HCT116 (cell line): ENCODE measurements at regions not wholly inside any gene's neighbourhood (a gene's known extent, or its start where the extent isn't known, plus 50 kb on each side); places are given as distances from the start of the nearest gene placed in this dataset.
A peak's percentile ranks its signal among the peaks of the same experiment; 100 is the strongest.

Experiments used
- ATAC-seq: fragments of 200-7000 bp; cut with Tn5 transposase; 2 replicates; pipeline ENCODE4 v1.9.1; 2020; ENCODE audit warnings: mild to moderate bottlenecking, moderate library complexity
- BruUV-seq: library from RNA; stranded (reverse); fragments of 400-500 nt; replicated peaks from 2 replicates; lab custom pipeline; 2021; lab: Mats Ljungman, UMichigan
- CTCF ChIA-PET: fragments of 300-600 bp; sonication (Branson Sonifier 250); formaldehyde crosslinking; loops from one replicate; lab custom pipeline; 2021; ENCODE audit warnings: antibody characterized with exemption; lab: Charles Lee
- POLR2A ChIA-PET: fragments of 300-600, 350-600 bp; sonication (Branson Sonifier 250); formaldehyde crosslinking; loops from one replicate; lab custom pipeline; 2021; ENCODE audit warnings: antibody characterized with exemption; lab: Charles Lee
- RAD21 ChIA-PET, 2 experiments: fragments of 300-600 bp; sonication (Branson Sonifier 250); formaldehyde crosslinking; loops; one replicate each; lab custom pipeline; 2023; ENCODE audit warnings: low total read pairs in 2 of 2; ENCODE audit not compliant: uncharacterized antibody in 2 of 2, unreplicated experiment in 2 of 2, low non-redundant PET in 1 of 2; lab: Charles Lee
- DNase-seq: peaks from one replicate; pipeline ENCODE4 v3.0.0-alpha.2; 2010; ENCODE audit warnings: low read depth, low spot score
- H2AFZ ChIP-seq: fragments of 200-600 bp; shearing (Covaris generic), sonication (generic); 2 replicates; pipeline ENCODE4 v1.6.1; 2017; ENCODE audit warnings: low read depth, mixed run types, mixed read lengths, antibody characterized with exemption, low read length; ENCODE audit not compliant: poor library complexity, severe bottlenecking
- H3K27ac ChIP-seq: 2 replicates; pipeline ENCODE4 v1.5.1; 2012; ENCODE audit warnings: low read depth, low read length
- H3K27me3 ChIP-seq: fragments of 200-600 bp; sonication (generic); 2 replicates; pipeline ENCODE4 v1.6.1; 2016; ENCODE audit warnings: mixed run types, low read length, mixed read lengths; ENCODE audit not compliant: insufficient read depth
- H3K36me3 ChIP-seq, 2 experiments: fragments of 200-500 bp in 1 of 2; fragments of 200-600 bp in 1 of 2; sonication (Bioruptor generic) in 1 of 2; sonication (generic) in 1 of 2; 2 replicates each; pipeline versions ENCODE4 v1.5.1 to v1.6.1; 2014 to 2016; ENCODE audit warnings: low read length in 2 of 2, inconsistent platforms in 1 of 2, mixed read lengths in 1 of 2, mixed run types in 1 of 2; ENCODE audit not compliant: insufficient read depth in 2 of 2, control insufficient read depth in 1 of 2
- H3K4me1 ChIP-seq, 2 experiments: fragments of 200-600 bp in 1 of 2; sonication (generic) in 1 of 2; 2 replicates each; pipeline versions ENCODE4 v1.5.1 to v1.6.1; 2012 to 2017; ENCODE audit warnings: low read length in 2 of 2, inconsistent platforms in 1 of 2, mild to moderate bottlenecking in 1 of 2, mixed read lengths in 1 of 2, mixed run types in 1 of 2, moderate library complexity in 1 of 2; ENCODE audit not compliant: insufficient read depth in 2 of 2, control insufficient read depth in 1 of 2
- H3K4me2 ChIP-seq: fragments of 200-600 bp; sonication (generic); 2 replicates; pipeline ENCODE4 v1.6.1; 2017; ENCODE audit warnings: mixed run types, low read length, mixed read lengths
- H3K4me3 ChIP-seq, 2 experiments: fragments of 200-600 bp in 1 of 2; sonication (generic) in 1 of 2; replicated peaks in 1 of 2; 2 replicates each; pipeline ENCODE4 v1.5.1; 2011 to 2016; ENCODE audit warnings: low read length in 2 of 2, control low read depth in 1 of 2, low read depth in 1 of 2, mild to moderate bottlenecking in 1 of 2, mixed read lengths in 1 of 2, mixed run types in 1 of 2
- H3K79me2 ChIP-seq: fragments of 200-600 bp; sonication (generic); 2 replicates; pipeline ENCODE4 v1.6.1; 2017; ENCODE audit warnings: mild to moderate bottlenecking, mixed run types, low read length, moderate library complexity, mixed read lengths; ENCODE audit not compliant: insufficient read depth
- H3K9ac ChIP-seq: fragments of 200-600 bp; sonication (generic); 2 replicates; pipeline ENCODE4 v1.6.1; 2016; ENCODE audit warnings: low read length, mixed read lengths
- H3K9me2 ChIP-seq: fragments of 200-600 bp; sonication (generic), shearing (Covaris generic); 2 replicates; pipeline ENCODE4 v1.6.1; 2017; ENCODE audit warnings: mixed run types, mild to moderate bottlenecking, moderate library complexity; ENCODE audit not compliant: insufficient read depth
- H3K9me3 ChIP-seq, 2 experiments: fragments of 200-500 bp in 1 of 2; fragments of 200-600 bp in 1 of 2; sonication (Bioruptor generic) in 1 of 2; sonication (generic) in 1 of 2; 2 replicates each; pipeline ENCODE4 v1.6.1; 2014 to 2017; ENCODE audit warnings: low read length in 2 of 2, mixed read lengths in 2 of 2, inconsistent platforms in 1 of 2, low read depth in 1 of 2, mild to moderate bottlenecking in 1 of 2, mixed run types in 1 of 2, moderate library complexity in 1 of 2; ENCODE audit not compliant: control insufficient read depth in 1 of 2, insufficient read depth in 1 of 2
- H4K20me1 ChIP-seq: fragments of 200-600 bp; sonication (generic), shearing (Covaris generic); 2 replicates; pipeline ENCODE4 v1.6.1; 2017; ENCODE audit warnings: mixed run types, mild to moderate bottlenecking, moderate library complexity; ENCODE audit not compliant: insufficient read depth
- ATF3 ChIP-seq: IDR thresholded peaks from 2 replicates; pipeline ENCODE4 v1.6.1; 2012
- CBX3 ChIP-seq: IDR thresholded peaks from 2 replicates; pipeline ENCODE4 v1.6.1; 2012; ENCODE audit warnings: low read depth
- CTCF ChIP-seq, 3 experiments: fragments of 200-600 bp in 1 of 3; sonication (generic) in 1 of 3; IDR thresholded peaks in 2 of 3; conservative IDR thresholded peaks in 1 of 3; 2 replicates each; pipeline ENCODE4 v1.5.1; 2012 to 2017; ENCODE audit warnings: low read depth in 2 of 3, low read length in 2 of 3, antibody characterized with exemption in 1 of 3, borderline replicate concordance in 1 of 3, control low read depth in 1 of 3, mild to moderate bottlenecking in 1 of 3, mixed read lengths in 1 of 3, mixed run types in 1 of 3, moderate library complexity in 1 of 3; ENCODE audit not compliant: insufficient read depth in 1 of 3
- EGR1 ChIP-seq: IDR thresholded peaks from 2 replicates; pipeline ENCODE4 v1.6.1; 2012; ENCODE audit warnings: low read depth
- ELF1 ChIP-seq: IDR thresholded peaks from 2 replicates; pipeline ENCODE4 v1.6.1; 2012; ENCODE audit warnings: low read depth, borderline replicate concordance
- EZH2phosphoT487 ChIP-seq: fragments of 200-600 bp; IDR thresholded peaks from 2 replicates; pipeline ENCODE4 v1.6.1; 2018; ENCODE audit warnings: antibody characterized with exemption, borderline replicate concordance
- FOSL1 ChIP-seq: IDR thresholded peaks from 2 replicates; pipeline ENCODE4 v1.6.1; 2012; ENCODE audit warnings: low read depth
- JUND ChIP-seq: IDR thresholded peaks from 2 replicates; pipeline ENCODE4 v1.6.1; 2012
- REST ChIP-seq: IDR thresholded peaks from 2 replicates; pipeline ENCODE4 v1.6.1; 2012; ENCODE audit warnings: low read depth
- SIN3A ChIP-seq: IDR thresholded peaks from 2 replicates; pipeline ENCODE4 v1.6.1; 2012; ENCODE audit warnings: low read depth
- SP1 ChIP-seq: IDR thresholded peaks from 2 replicates; pipeline ENCODE4 v1.6.1; 2012; ENCODE audit warnings: low read depth
- SRF ChIP-seq: IDR thresholded peaks from 2 replicates; pipeline ENCODE4 v1.6.1; 2012; ENCODE audit warnings: low read depth
- TCF7L2 ChIP-seq: IDR thresholded peaks from 2 replicates; pipeline ENCODE4 v1.7.0; 2011; ENCODE audit warnings: borderline replicate concordance, inconsistent platforms; ENCODE audit not compliant: insufficient read depth, insufficient read length; ENCODE audit errors: extremely low read depth
- ZBTB33 ChIP-seq: IDR thresholded peaks from 2 replicates; pipeline ENCODE4 v1.6.1; 2011; ENCODE audit warnings: mild to moderate bottlenecking, low read length, moderate library complexity; ENCODE audit not compliant: insufficient replicate concordance; ENCODE audit errors: extremely low read depth
- ZNF274 ChIP-seq: fragments of 200-500 bp; sonication (Bioruptor generic); IDR thresholded peaks from 2 replicates; pipeline ENCODE4 v1.6.1; 2014; ENCODE audit warnings: mild to moderate bottlenecking, low read depth, low read length, inconsistent platforms
- intact Hi-C: fragments of 100-400 bp; cut with micrococcal nuclease; formaldehyde crosslinking; loops from 2 replicates; pipeline ENCODE4 v1.10.0; 2022

GRCh38 chrX:40931921-40932320 lies 153.3 kb upstream of the USP9X start:
- Histone ChIP-seq H3K4me3 (no peak overlapping the region), H3K4me2 (no peak overlapping the region), H4K20me1 (no peaks in the 10 kb centered on the region), H3K79me2 (no peaks in the 10 kb centered on the region), H2AFZ (no peak overlapping the region), H3K4me1 (no peaks in the 10 kb centered on the region), H3K9me3 (no peaks in the 10 kb centered on the region), H3K36me3 (no peaks in the 10 kb centered on the region), H3K27ac (no peak overlapping the region), H3K9me2 (no peaks in the 10 kb centered on the region), H3K9ac (no peak overlapping the region), H3K27me3 (no peaks in the 10 kb centered on the region)
- ChIA-PET POLR2A (no interaction called here), CTCF (no interaction called here), RAD21 (no interaction called here)
- TF ChIP-seq ELF1 (no peak), SP1 (no peak), EGR1 (no peak), SIN3A (no peak), ATF3 (no peak), SRF (no peak), ZNF274 (no peak), CTCF (IDR thresholded peaks at IDR 0.05 in 2 of 3, conservative IDR thresholded peaks at IDR 0.05 in 1 of 3; ENCODE audit: borderline replicate concordance in 1 of 3, insufficient read depth in 1 of 3, low read depth in 2 of 3, low read length in 2 of 3) (no peak), TCF7L2 (no peak), JUND (no peak), CBX3 (no peak), EZH2phosphoT487 (no peak), REST (no peak), FOSL1 (no peak), ZBTB33 (no peak)
- ATAC-seq, result peak; percentile 44; the same call in 1 of the 2 replicates
- no peak for DNase-seq
- intact Hi-C loops, result no loop called here
- no TSS peak for BruUV-seq
